ENCODE measurements at regions not wholly inside any gene's neighbourhood (a gene's known extent, or its start where the extent isn't known, plus 50 kb on each side); places are given as distances from the start of the nearest gene placed in this dataset.
"Not testable (repeated sequence)": the region's sequence is repeated elsewhere in the genome, so short reads cannot be mapped to it uniquely, and the experiment has no call there.

DNA sequence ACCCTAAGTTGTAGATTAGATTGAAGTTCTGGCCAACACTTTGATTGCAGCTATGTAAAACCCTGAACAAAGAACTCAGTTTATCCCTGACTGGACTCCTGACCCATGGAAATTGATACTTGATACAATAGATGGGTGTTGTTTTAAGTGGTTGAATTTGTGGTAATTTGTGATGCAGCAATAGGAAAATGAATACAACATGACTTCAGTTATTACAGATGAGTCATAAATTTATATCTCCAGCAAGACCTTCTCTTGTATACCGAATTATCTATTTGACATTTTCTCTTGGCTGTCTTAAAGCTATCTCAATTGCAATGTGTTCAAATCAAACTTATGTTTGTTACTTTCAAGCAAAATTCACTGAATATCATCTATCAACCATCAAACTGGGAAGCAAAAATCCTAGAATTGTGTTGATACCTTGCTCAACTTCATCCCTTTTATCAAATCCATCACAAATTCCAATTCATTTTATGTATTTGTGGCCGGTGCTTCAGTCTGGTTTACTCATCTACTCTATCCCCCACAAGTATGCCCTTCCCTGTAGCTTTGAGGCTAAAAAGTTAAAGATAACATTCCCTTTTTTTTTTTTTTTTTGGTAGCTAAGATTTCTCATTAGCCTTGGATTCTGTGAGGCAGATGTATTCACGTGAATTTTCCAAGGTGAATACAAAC, 129.4 kb upstream of the CENPW start:
- no peak for DNase-seq

DNA sequence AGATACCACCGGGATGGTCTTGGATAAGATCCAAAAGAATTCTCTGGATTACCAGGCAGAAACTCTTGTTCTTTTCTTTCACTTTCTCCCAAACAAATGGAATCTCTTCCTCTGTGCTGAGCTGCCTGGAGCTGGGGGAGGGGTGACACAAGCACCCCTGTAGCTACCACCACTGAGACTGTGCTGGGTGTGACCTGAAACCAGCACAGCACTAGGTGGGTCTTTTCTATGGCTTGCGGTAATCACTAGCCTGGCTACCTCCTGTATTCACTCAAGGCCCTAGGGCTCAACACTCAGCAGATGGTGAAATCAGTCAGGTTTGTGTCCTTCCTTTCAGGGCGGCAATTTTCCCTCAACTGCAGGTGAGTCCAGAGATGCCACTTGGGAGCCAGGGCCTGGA, 122.4 kb upstream of the CENPW start:
- no peak for DNase-seq

DNA sequence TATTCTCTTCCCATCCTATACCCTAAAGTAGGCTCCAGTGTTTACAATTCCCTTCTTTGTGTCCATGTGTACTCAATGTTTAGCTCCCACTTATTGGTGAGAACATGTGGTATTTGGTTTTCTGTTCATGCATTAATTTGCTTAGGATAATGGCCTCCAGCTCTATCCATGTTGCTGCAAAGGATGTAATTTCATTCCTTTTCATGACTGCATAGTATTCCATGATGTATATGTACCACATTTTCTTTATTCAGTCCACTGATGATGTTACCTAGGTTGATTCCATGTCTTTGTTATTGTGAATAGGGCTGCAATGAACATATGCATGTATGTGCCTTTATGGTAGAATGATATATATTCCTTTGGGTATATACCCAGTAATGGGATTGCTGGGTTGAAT, 119.0 kb upstream of the CENPW start:
- not testable (repeated sequence) for DNase-seq

DNA sequence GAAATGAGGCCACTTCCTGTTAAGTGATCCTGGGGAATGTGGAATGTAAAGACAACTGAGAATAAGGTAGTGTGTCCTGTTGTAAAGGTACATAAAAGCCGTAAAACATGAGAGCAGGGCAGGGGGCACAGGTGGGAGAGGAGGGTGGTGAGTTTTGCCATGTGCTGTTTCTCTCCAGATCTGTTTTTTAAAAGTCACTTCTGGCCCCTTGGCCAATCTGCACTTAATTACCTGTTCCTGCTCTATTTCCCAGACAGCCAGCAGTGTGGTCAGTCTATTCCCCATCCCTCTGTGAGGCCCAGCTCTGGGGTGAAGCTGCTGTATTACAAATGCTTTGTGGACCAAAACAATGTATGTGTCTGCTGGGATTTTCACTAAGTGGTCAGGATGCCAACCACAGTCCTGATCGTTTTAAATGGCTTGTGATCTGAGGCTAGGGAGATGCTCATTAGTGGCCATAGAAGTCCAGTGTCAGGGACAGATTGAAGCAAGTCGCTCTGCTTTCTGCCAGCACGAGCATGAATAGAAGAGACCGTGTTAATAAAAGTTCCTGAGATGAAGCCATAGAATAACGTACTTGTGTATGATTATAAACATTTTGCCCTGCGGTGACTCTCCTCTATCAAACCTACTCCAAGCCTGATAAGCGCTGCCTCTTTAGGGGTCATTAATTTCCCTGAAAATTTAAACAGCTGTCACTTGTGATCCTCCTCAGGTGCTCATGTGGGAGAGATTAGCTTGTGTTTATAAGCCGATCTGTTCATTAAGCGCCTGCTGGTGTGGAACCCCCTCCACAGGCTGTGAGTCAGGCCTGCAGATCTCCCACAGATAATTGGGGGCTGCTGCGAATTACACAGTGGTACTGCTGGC, 111.8 kb upstream of the CENPW start:
- DNase-seq = no peak

DNA sequence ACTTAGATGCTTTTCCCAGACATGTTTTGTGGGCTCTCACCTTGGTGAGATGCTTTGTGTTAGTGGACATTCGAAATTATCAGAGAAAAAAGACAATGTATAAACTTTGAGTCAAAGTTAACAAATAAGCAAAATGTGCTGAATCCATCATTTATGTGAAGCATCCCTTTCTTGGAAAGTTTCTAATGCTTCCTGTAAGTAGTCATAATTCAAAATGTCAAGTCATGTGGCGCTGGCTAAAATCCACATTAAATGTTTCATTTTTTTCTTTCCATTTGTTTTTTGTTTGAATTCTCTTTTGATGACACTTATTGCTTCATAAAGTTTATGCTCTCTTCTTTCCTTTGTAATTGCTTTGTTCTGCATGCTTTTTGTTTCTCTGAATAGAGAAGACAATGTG, 107.2 kb upstream of the CENPW start:
- DNase-seq = no peak

DNA sequence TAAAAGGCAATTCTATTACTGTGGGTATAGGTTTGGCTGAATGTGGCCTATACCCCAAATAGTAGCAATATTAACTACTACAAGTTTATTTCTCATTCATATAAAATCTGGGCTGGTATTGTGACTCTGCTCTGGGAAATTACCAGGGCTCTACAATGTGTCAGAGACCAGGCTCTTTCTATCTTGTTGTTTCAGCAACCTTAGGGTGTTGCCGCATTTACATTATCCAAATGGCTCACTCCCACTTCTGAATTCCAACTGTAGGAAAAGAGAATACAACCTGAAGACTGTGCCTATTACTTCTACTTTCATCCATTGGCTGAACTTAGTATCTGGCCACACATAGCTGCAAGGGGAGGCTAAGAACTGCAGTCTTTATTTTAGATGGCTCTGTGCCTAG, 106.7 kb upstream of the CENPW start:
- no peak for DNase-seq

DNA sequence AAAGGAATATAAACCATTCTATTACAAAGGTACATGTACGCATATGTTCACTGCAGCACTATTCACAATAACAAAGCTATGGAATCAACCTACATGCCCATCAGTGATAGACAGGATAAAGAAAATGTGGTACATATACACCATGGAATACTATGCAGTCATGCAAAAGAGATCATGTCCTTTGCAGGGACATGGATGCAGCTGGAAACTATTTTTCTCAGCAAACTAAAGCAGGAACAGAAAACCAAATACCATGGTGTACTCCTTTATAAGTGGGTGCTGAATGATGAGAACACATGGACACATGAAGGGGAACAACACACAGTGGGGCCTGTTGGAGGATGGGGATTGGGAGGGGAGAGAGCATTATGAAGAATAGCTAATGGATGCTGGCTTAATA, 104.6 kb upstream of the CENPW start:
- no peak for DNase-seq

DNA sequence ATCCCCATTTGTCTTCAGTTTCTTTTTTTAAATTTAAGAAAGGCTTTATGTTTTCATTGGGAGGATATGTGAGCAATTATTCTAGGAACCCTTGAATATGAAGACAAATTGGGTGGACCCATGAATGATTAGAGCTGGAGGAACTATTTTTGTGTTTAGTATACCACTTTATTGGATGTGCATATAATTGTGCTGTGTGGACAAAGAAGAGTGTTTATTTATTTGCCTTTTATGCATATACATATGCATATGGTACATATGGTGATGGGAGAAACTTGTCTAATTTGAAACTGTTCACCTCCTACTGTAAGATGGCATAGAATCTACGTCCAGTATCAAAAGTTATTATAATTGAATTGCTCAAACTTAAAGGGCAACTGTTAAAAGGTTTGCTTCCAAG, 94.8 kb upstream of the CENPW start:
- no peak for DNase-seq

DNA sequence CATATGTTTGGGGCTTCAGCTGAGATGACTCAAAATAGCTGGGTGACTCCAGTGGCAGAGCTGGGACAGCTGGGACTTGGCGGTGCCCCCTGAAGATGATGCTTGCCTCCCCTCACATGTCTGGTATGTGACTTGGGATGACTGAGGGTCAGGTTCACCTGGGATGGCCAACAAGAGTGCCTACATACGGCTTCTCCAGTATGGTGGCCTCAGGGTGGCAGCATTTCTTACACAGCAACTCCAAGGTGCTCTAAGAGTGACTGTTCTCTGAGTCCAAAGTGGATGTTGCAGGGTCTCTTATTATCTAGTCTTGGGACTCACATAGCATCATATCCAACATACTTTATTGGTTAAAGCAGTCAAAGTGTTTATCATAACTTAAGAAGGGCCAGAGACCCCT, 87.8 kb upstream of the CENPW start:
- no peak for DNase-seq

DNA sequence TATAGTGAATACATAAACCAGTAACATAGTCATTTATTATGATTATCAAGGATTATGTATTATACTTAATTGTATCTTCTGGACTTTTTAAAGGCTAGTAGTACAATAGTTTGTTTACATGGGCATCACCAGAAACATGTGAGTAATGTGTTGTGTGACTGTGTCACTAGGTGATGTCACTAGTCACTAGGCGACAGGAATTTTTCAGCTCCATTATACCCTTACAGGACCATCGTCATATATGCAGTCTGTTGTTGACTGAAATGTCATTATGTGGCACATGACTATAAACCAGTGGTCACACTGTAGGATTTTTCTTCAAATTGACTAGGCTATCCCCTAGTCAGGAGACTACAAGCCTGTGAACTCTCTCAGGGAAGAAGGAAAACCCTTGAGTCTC, 86.5 kb upstream of the CENPW start:
- no peak for DNase-seq

DNA sequence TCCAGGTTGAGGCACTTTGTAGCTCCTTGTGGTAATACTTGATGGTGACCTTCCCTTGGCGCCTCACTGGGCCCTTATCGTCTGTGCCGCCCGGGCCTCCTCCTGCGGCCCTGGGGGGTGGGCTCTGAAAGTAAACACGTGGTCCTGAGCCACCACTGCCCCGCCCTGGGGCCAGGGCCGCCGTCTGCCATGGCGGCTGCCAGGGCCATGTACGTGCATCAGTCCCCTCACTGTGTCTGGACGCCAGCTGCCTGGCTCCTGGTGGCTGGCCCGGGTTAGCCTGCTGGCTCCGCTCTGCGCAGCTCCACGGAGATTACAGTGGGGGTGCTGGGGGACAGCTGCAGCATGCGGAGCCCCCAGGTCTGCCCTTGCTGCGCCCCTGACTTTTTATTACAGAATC, 81.8 kb upstream of the CENPW start:
- no peak for DNase-seq

DNA sequence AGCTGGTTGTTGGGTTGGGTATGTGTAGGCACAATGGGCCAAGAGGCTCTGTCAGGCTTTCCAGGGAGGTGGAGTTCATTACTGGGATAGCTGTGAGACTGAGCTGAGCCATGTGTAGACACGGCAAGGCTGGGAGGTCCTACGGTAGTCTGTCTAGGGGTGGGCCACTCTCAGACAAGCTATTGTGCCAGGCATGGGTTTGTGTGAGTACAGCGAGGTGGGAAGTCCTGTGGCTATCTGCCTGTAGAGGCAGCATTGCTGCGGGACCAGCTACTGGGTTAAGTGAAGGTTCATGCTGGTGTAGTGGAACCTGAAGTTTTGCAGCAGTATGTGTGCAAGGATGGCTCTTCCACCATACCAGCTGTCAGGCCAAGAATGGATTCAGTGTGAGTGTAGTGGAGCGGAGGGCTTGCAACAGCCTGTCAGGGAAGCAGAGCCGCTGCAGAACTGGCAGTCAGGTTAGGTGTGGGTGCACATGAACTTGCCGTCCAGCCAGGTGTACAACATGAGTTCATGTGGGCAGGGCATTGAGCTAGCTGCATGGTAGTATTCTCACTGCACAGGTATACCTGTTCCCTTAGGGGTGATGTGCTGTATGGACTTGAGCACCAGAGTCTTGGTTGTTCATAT, 78.0 kb upstream of the CENPW start:
- no peak for DNase-seq

DNA sequence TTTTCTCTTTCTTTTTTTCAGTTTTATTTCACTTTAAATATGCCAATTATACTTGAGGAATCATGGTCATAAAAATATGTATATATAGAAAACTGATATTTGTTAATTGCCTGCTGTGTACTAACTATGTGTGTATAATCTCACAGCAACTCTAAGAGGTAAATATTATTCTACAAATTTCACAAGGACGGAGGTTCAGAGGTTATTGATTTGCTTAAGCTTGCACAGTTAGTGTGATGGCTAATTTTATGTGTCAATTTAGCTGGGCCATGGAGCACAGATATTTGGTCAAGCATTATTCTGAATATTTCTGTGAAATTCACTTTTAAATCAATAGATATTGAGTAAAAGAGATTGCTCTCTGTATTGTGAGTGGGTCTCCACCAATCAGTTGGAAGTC, 75.7 kb upstream of the CENPW start:
- DNase-seq = no peak

DNA sequence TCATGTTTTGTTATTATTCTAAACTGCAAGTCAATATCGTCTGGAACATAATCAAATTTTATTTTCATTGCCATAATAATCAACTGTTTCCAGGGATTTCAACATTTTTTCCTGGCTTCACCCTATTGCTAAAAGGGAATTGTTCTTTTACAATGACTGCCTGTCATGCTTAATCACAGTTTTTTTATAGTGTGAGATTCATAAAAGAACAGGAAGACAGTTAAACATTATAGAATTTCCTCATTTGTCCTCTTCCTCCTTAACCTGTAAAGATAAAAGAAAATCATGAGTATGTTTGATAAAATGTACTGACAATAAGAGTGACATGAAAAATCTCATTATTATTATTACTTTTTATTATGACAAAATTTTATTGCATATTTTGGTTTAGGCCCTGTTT, 73.3 kb upstream of the CENPW start:
- no peak for DNase-seq

DNA sequence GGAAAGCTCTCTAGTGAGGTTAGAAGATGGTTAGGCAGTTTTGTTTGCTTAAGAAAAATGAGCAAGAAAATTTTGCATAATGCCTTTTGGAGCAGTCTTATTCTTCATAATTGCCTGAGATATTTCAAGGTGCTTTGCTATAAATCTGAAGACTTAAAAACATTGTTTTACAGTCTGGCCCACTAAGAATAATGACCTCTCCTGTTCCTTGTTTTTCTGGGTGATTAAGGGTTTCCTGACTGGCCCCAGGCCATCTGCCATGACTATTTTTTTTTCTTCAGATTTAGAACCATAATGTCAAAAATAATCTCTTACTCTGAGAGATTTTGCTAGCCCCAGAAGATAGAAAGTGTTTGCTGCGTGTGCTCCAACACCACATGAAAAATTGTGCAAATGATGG, 72.3 kb upstream of the CENPW start:
- DNase-seq = no peak

DNA sequence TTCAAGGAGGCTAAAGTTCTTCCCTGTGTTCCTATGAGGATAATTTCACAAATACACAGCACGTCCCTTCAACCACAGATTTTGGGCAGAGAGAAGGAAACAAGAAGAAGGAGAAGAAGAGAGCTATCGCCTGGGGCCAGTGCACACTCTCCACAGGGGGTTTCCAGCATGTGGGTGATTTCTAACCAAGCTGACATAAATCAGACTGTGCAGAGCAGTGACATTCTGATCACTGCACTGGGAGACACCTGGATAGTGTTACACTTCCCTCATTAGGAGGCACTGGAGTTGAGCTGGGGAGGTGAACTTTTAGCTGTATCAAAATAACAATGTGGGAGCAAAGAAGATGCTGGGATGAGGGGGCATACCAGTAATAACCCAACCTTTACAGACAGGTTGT, 71.8 kb upstream of the CENPW start:
- DNase-seq = no peak

DNA sequence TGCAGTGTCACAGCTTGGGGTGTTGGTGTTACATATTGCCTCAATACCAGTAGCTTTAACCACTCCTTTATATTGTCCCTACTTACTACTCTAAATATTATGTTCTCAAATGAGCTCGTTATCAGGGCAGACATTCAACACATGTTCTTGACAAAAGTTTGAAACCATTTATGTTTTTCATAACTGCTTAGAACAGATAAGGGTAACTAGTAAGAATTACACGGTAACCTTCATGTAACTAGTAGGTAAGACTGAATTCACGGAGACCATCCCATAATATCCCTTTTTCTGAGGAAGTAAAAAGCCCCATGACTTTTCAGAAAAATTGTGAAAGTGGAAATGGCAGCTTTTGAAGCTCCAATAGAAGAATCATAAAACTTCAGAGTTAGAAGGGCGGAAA, 59.6 kb upstream of the CENPW start:
- no peak for DNase-seq

DNA sequence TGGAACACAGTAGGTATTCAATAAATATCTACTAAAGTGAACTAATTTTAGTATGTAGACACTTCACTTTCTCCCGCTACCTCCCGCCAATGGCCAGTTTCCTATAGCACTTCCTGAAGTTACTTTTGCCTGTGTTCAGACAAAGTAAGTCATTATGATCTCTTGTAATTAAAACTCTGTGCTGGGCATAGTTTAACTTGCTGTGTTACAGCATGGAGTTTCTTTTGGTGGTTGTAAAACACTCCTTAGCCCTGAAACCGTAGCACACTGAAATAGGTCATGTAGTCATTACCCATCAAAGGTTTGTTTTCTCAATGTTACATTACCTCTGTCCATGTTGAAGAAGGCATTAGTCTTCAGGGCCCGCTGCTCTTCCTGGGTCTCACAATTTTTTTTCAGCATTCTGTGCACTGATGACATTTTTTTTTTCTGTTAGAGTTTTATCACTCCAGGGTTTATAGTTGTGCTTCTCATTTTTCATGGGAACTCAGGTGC, 54.0 kb upstream of the CENPW start:
- DNase-seq = no peak

Data from RPMI8226 (cell line).